ENCODE measurements at regions not wholly inside any gene's neighbourhood (a gene's known extent, or its start where the extent isn't known, plus 50 kb on each side); places are given as distances from the start of the nearest gene placed in this dataset.

- FAIRE-seq = no peak
Observed at GRCh38 chr5:61800450-61800849, 468.4 kb downstream of the ZSWIM6 start.

GRCh38 chr5:61801174-61801573 is 469.1 kb downstream of the ZSWIM6 start:
- FAIRE-seq = no peak

DNA sequence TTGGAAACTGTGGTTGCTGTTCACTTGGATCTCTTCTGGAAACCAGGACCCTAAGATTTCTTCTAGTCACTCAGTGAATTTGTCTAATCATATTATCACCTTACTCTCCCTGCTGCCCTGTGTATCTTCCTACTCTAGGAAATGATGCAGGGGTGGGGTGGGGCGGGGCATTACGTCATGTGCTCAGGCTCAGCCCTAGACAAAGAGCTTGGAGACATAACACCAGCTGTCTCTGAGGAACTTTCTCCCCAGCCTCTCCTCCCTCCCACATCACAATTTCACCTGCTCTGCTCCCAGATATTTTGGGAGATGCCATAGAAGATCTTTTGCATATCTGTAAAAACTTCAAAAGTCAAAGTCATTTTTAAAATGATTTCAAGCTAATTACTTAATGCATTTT is 470.4 kb downstream of the ZSWIM6 start:
- FAIRE-seq = no peak

DNA sequence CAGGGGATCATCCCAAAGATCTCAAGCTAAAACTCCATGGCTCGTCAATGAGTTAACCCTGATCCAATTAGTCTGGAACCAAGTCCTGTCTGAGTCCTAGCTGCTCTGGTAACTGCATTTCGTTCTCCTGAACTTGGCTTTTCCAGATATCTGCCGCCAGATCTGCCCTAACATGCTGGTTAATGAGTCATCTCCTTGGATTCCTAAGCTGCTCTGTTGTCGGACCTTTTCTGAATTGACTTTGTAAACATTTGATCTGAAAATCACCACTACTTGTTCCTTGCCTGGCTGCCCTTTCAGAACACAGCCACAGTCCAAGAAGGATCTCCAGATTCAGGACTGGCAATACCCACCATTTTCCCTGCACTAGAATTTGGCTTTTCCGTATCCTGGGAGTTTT is 473.0 kb downstream of the ZSWIM6 start:
- no peak for FAIRE-seq

DNA sequence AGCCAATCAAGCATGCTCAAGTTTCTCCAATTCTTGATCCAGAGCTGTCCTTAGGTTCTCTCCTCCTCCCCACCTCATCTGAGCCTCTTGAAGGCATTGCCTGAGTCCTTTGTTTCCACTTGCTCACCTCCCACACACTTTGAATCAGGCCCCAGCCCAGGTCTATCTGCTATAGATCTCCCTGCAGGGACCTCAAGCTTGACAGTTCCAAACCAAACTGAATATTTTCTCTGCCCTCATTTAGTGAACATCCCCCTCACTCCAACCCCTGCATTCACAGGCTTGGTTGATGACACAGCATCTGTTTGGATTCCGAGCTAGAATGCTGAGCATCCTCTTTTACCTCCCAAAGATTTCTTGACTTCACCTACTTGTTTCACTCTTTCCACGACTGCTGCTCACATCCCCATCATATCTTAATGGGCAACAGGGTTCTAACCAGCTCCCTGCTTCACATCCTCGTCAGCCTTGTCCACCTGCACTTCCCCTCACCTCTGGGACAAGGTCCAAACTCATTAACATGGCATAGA is 474.5 kb downstream of the ZSWIM6 start:
- no peak for FAIRE-seq

- FAIRE-seq = no peak
Observed at GRCh38 chr5:61808091-61808490, 476.0 kb downstream of the ZSWIM6 start.

GRCh38 chr5:61808909-61809308 is 476.9 kb downstream of the ZSWIM6 start:
- FAIRE-seq = no peak

- FAIRE-seq = no peak
Observed at GRCh38 chr5:61809651-61810050, 477.6 kb downstream of the ZSWIM6 start.

DNA sequence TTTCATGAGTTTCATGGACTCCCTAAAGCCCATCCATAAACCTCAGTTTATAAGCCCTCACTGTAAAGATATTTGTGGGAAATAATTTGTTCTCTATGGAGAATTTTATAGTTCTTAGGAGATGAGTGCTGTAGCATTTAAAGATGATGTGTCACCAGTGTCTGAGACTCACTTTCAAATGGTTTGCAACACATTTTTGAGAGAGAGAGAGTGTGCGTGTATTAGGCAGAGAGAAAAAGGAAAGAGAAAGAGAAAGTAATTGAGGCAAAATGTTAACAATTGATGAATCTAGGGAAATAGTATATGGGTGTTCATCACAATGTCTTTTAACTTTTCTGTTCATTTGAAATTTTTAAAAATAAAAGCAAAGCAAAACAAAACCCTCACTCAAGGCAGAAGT is 479.0 kb downstream of the ZSWIM6 start:
- FAIRE-seq = no peak

- FAIRE-seq = no peak
Observed at GRCh38 chr5:61813361-61813760, 481.3 kb downstream of the ZSWIM6 start.

DNA sequence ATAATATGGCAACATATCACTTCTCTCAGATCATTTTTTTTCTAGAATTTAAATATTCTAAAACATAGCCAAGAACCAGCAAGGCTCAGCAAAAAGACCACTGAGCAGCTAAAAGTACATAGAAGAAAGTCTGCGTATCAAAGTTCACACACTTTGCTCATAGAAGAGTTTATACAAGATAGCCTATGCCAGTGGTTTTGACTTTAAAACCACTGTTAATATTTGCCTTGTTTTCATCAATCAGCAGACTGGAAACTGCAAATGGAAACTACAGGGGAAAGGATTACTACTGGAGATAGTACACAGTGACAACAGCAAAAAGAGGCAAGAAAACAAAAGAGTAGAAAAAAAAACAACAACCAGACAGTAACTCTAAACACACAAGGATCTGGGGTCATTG is 483.3 kb downstream of the ZSWIM6 start:
- FAIRE-seq = no peak

GRCh38 chr5:61816146-61816545 is 484.1 kb downstream of the ZSWIM6 start:
- FAIRE-seq = no peak

- FAIRE-seq = no peak
Observed at GRCh38 chr5:61816585-61817450, 484.8 kb downstream of the ZSWIM6 start.

DNA sequence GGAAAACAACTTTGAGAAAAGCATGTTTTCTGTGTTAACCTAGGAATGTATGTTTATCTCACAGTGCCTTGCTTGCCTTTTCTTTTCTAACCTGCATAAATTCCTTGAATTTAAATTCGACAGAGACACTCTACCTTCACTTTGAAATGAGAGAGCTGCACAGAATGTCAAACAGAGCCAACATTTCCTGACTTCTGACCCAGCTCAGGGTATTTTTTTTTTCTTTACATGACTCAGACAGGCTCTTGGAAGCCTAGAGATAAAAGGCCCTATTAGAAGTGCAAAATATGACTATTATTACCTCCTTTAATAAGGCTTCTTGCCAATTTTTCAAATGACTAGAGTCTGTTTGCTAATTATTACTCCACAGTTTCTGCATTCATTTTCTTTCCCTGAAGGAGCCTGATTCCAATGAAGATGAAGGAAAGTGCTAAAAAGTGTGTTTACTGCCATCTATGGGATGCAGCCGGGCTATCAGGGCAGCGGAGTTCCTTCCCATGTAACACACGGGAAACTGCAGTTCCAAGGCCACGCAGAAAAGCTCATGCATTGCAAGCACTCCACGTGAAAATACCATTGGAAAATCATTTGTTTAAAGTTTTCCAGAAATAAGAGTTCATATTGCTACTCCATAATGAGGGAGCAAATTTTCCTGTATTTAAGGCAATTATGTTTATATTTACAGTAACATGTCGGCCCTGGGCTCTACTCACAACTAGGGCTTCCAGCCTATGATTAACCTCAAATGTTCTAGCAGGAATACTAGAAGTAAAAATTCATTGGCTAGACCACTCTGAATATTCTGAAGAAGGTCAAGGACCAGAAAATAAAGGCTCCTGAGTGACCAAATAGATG is 485.6 kb downstream of the ZSWIM6 start:
- FAIRE-seq = no peak

DNA sequence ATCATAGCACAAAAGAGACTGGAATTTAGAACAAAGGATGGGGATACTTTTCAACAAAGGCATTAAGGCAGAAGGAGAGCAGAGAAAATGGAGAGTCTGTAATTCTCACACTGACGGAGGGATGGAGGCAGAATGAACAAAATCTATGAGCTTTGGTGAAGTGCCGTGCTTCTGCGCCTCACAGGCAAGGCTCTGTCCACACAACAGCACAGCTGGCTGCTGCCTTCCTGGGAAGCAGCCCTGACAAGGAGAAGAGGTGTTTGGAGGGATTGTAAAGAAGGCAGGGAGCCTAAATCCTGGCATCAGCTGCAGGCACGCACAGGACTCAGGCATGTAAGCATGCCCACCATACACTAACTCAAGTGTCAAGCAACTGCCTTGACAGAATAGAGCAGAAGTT is 485.2 kb upstream of the KIF2A start:
- FAIRE-seq = no peak

DNA sequence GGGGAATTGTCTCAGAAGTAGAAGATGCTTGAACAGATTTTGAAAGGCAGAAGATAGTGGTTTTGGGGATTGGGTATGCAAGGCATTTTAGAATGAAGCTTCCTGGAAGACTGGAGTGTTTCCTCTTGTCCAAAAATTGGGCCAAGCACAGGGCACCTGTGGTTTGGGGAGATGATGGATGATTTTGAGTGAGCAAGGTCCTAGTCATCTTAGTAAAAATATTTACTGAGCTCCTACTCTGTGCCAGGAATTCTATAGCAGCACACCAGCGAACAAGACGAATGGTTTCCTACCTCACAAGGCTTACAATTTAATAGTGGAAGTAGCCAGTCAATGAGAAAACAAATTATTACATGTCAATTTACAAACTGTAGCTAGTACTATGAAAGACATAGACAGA is 484.4 kb upstream of the KIF2A start:
- no peak for FAIRE-seq

GRCh38 chr5:61822584-61822983 is 483.4 kb upstream of the KIF2A start:
- no peak for FAIRE-seq

- FAIRE-seq = no peak
Observed at GRCh38 chr5:61823065-61823464, 482.9 kb upstream of the KIF2A start.

GRCh38 chr5:61823781-61824180 is 482.2 kb upstream of the KIF2A start:
- no peak for FAIRE-seq

- FAIRE-seq = no peak
Observed at GRCh38 chr5:61824396-61824795, 481.6 kb upstream of the KIF2A start.

DNA sequence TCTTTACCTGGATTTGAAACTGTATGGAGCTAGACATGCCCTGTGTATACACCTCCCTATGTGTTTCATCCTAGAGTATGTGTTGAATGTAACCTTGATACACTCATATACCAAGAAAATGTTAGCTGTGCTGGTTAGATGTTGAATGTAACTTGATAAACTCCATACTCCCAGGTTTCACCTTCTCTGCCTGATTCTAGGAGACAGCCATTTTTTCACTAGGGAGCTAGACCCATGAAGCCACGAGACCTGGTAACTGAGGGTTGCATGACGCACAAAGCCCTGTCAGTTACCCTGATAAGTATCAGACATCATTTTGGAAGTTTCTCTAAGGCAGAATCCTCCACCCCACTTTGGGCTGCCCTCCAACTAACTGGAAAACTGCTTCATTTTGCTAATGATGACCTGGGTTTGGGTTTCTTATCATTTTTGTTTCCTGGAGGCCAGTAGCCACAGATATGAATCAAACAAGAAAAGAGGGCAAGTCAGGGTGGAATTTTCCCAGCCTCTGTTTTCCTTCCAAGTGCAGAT is 478.5 kb upstream of the KIF2A start:
- no peak for FAIRE-seq

DNA sequence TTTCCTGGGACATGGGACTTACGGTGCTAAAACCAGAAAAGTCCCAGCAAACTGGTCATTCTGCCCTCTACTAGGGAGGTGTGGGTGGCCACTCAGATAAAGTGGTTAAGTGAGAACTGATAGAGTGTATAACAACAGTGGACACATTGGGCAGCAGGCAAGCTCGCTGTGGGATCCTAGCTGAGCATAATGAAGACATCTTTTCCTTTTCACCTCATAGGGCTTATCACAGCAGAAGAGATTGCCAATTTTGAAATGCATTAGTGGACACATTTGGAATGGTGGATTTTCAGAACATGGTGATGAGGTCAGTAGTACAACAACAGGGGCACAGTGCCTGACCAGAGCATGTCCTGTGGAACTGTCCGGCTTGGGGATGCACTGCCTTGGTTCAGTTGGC is 477.1 kb upstream of the KIF2A start:
- FAIRE-seq = no peak

GRCh38 chr5:61831736-61832135 is 474.3 kb upstream of the KIF2A start:
- no peak for FAIRE-seq

- FAIRE-seq = no peak
Observed at GRCh38 chr5:61837788-61838187, 468.2 kb upstream of the KIF2A start.
